ENCODE measurements at regions not wholly inside any gene's neighbourhood (a gene's known extent, or its start where the extent isn't known, plus 50 kb on each side); places are given as distances from the start of the nearest gene placed in this dataset.

DNA sequence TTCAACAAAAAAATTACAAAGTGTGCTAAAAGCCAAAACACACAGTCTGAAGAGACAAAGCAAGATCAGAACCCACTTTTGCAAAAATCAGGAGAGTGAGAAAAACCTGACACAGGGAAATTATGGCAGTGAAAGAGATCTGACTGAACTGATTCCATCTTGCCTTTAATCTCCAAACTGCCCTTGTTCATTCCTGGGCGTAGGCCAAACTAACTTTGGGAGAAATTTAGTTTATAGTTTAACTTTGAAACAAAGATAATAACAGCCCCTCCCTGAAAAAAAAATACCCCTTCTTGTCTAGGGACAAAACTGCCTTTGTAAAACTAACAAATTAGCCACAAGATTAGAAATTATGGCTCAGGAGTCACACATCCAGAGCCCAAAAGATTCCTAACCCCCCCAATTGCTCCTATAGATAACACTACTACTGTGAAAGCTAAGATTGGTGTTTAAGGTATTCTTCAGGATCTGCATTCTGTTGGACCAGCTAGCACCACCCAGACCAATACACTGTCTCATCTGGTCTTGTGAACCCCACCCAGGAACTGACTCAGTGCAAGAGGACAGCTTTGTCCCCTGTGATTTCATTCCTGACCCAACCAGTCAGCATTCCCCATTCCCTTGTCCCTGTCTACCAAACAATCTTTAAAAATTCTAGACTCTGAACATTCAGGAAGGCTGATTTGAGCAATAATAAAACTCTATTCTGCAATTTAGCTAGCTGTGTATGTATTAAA, 226.1 kb upstream of the SH3BP4 start:
- TF ChIP-seq, protein P1, sequence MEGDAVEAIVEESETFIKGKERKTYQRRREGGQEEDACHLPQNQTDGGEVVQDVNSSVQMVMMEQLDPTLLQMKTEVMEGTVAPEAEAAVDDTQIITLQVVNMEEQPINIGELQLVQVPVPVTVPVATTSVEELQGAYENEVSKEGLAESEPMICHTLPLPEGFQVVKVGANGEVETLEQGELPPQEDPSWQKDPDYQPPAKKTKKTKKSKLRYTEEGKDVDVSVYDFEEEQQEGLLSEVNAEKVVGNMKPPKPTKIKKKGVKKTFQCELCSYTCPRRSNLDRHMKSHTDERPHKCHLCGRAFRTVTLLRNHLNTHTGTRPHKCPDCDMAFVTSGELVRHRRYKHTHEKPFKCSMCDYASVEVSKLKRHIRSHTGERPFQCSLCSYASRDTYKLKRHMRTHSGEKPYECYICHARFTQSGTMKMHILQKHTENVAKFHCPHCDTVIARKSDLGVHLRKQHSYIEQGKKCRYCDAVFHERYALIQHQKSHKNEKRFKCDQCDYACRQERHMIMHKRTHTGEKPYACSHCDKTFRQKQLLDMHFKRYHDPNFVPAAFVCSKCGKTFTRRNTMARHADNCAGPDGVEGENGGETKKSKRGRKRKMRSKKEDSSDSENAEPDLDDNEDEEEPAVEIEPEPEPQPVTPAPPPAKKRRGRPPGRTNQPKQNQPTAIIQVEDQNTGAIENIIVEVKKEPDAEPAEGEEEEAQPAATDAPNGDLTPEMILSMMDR (IDR thresholded peaks at IDR 0.05; ENCODE audit: insufficient read depth, low read depth, low read length, missing control alignments): no peak
- no peak for DNase-seq (ENCODE audit: low read depth)
- no peak overlapping the region for H3K4me3 ChIP-seq (ENCODE audit: low read depth, low read length)

DNA sequence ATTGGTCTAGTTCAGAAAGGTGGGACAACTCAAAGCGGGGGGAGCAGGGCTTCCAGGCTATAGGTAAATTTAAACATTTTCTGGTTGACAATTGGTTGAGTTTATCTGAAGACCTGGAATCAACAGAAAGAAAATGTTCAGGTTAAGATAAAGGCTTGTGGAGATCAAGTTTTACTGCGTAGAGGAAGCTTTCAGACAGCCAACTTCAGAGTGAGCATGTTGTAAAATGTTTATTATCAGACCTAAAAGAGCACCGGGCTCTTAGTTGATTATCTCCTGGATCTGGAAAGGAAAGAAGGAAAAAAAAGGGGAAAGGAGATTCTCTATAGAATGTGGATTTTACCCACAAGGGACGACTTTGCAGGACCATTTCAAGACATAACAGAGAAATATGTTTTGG, 227.0 kb upstream of the SH3BP4 start:
- TF ChIP-seq, protein P1 (IDR thresholded peaks at IDR 0.05; ENCODE audit: insufficient read depth, low read depth, low read length, missing control alignments): no peak
- no peak for DNase-seq (ENCODE audit: low read depth)
- H3K4me3 ChIP-seq (ENCODE audit: low read depth, low read length): no peak overlapping the region

DNA sequence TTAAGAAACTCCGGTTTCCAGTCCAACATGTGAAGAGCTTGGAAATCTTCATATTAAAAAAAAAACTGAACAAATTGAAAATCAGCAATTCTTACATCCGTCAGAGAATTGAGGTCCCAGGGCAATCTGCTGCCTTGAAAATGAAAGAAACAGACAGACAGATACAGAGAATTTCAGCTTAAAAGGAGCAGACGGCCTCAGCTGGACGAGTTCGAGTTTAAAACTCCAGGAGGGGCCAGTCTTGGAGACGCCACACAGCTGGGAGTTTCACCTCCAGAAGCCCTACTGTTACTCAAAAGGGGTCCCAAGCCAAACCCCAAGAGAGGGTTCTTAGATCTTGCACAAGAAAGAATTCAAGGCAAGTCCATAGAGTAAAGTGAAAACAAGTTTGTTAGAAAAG, 226.5 kb upstream of the ARL4C start:
- no peak for DNase-seq (ENCODE audit: low read depth)
- TF ChIP-seq, protein P1 (IDR thresholded peaks at IDR 0.05; ENCODE audit: insufficient read depth, low read depth, low read length, missing control alignments): no peak
- H3K4me3 ChIP-seq (ENCODE audit: low read depth, low read length): no peak overlapping the region

DNA sequence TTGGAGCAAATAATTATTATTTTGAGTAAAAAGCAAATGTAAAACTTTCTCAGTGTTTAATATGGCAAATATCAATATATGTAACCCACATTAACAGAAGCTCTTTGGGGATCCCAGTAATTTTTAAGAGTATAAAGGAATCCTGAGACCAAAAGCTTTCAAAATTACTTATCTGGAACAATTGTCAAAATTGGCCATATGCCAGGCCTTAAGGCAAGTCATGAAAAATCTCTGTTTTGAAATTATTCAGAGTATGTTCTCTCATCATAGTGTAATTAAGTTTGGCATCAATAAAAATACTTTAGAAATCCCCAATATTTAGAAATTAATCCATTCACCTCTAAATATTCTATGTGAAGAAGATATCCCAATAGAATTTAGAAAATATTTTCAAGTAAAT, 225.3 kb upstream of the ARL4C start:
- H3K4me3 ChIP-seq (ENCODE audit: low read depth, low read length): no peak overlapping the region
- DNase-seq (ENCODE audit: low read depth): no peak
- TF ChIP-seq, protein P1 (IDR thresholded peaks at IDR 0.05; ENCODE audit: insufficient read depth, low read depth, low read length, missing control alignments): no peak

DNA sequence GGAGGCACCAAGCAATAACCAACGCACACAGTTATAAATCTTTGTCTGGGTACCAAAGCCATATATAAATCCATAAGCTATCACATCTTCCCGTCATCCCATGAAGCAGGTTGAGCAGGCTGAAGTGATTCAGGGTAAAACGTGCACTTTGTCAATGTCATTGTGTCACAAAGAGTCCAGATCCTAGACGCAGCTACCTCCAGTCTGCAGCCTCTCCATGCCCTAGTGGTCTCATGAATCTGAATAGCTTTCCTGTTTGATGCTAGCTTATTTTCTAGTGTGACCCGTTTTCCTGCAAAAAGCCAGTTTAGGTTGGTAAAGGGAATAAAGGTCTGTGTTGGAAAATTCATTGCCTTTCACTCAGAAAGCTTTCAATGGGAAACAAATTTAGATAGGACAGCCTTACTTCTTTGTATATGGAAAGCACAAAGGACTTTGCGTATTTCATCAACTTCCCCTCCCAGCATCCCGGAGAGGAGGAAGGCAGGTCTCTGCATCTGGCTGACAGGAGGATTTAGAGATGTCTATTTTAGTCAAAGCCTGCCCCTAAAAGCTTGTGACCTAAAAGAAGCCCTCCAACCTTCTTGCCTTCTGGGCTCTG, 222.3 kb upstream of the ARL4C start:
- no peak for DNase-seq (ENCODE audit: low read depth)

DNA sequence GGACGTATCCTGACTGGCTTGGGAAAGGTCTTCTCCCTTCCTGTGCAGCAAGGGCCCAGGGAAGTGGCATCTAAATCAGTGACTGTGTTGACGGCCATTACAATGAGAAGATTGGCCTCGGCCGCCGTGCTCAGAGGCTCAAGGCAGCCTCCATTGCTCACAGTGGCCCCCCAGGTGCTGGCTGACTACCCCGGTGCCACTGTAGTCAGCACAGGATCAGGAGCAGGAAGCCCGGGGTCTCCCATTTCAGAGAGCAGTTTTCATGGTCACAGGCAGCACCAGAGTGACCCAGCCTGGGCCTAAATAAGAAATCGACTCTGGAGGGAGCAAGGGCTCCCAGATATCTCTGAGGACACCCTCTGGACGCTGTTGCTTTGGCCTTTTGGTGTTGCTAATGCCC, 219.4 kb upstream of the ARL4C start:
- no peak for DNase-seq (ENCODE audit: low read depth)
- TF ChIP-seq, protein P1 (IDR thresholded peaks at IDR 0.05; ENCODE audit: insufficient read depth, low read depth, low read length, missing control alignments): no peak
- H3K4me3 ChIP-seq (ENCODE audit: low read depth, low read length): no peak overlapping the region

More for the DNA sequence above, 222.3 kb upstream of the ARL4C start:
- no peak overlapping the region for H3K4me3 ChIP-seq (ENCODE audit: low read depth, low read length)
- TF ChIP-seq, protein P1 (IDR thresholded peaks at IDR 0.05; ENCODE audit: insufficient read depth, low read depth, low read length, missing control alignments): no peak
